ENCODE measurements at regions not wholly inside any gene's neighbourhood (a gene's known extent, or its start where the extent isn't known, plus 50 kb on each side); places are given as distances from the start of the nearest gene placed in this dataset.

DNA sequence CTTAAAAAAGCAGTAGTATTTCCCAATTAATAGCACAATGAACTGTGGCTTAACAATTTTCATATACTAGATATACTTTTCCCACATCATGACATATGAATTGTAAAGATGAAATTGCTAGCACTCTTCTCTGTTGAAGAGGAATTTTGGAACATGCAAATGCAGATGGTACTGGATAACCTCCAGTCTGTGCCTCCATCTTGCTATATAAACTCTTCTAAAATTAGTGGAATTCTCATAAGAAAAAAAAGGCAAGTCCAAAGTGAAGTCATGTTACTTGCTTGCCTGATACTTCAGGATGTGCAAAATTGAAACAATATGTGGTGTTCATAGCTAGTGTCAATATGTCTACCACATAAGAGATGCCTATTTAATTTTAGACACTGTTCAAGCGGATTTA lies 570.2 kb upstream of the POM121L12 start:
- no peaks in the 10 kb centered on the region for H3K9me3 ChIP-seq (ENCODE audit: insufficient read depth, low read length)
- no peaks in the 10 kb centered on the region for H3K36me3 ChIP-seq (ENCODE audit: low read length)
- no peak overlapping the region for H3K4me3 ChIP-seq (ENCODE audit: insufficient read depth, low read length, poor library complexity, severe bottlenecking)
- no peak overlapping the region for H3K4me2 ChIP-seq (ENCODE audit: low read depth, low read length, poor library complexity, severe bottlenecking)
- no peaks in the 10 kb centered on the region for H3K79me2 ChIP-seq (ENCODE audit: insufficient read depth, low read length)
- no peaks in the 10 kb centered on the region for H3K27me3 ChIP-seq (ENCODE audit: low read length)
- no peak for TF ChIP-seq EZH2phosphoT487 (conservative IDR thresholded peaks at IDR 0.05; ENCODE audit: low read length)
- TF ChIP-seq, protein P1, sequence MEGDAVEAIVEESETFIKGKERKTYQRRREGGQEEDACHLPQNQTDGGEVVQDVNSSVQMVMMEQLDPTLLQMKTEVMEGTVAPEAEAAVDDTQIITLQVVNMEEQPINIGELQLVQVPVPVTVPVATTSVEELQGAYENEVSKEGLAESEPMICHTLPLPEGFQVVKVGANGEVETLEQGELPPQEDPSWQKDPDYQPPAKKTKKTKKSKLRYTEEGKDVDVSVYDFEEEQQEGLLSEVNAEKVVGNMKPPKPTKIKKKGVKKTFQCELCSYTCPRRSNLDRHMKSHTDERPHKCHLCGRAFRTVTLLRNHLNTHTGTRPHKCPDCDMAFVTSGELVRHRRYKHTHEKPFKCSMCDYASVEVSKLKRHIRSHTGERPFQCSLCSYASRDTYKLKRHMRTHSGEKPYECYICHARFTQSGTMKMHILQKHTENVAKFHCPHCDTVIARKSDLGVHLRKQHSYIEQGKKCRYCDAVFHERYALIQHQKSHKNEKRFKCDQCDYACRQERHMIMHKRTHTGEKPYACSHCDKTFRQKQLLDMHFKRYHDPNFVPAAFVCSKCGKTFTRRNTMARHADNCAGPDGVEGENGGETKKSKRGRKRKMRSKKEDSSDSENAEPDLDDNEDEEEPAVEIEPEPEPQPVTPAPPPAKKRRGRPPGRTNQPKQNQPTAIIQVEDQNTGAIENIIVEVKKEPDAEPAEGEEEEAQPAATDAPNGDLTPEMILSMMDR (IDR thresholded peaks at IDR 0.05; ENCODE audit: insufficient read depth, low read length, poor library complexity, severe bottlenecking): no peak
- H4K20me1 ChIP-seq (ENCODE audit: low read depth, low read length): no peaks in the 10 kb centered on the region
- no peak overlapping the region for H2AFZ ChIP-seq (ENCODE audit: low read depth, low read length, severe bottlenecking)
- H3K9me2 ChIP-seq (replicated peaks; ENCODE audit: insufficient read depth, low read length): no peaks in the 10 kb centered on the region
- no peak overlapping the region for H3K27ac ChIP-seq (ENCODE audit: low read depth, low read length)
- H3F3A ChIP-seq (ENCODE audit: insufficient read depth): no peaks in the 10 kb centered on the region
- H3K9ac ChIP-seq (ENCODE audit: low read length): no peak overlapping the region

DNA sequence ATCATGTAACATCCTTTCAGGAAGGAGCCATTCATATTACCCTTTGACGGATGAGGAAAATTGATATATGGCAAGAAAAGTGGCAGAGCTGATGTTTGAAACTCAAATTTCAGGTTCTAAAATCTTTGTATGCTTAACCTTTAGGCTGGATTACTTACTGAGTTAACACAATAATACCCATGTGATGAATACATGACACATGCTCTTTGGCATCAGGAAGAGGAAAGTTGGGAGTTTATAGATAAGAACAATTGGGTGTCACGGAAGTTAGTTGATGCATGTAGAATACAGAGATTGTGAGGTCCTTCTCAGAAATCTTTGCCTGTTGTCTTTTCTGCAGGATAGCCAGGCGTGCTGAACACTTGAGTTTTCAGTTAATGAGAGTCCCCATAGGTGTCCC lies 572.1 kb upstream of the POM121L12 start:
- no peak for TF ChIP-seq EZH2phosphoT487 (conservative IDR thresholded peaks at IDR 0.05; ENCODE audit: low read length)
- TF ChIP-seq, protein P1 (IDR thresholded peaks at IDR 0.05; ENCODE audit: insufficient read depth, low read length, poor library complexity, severe bottlenecking): no peak
- no peaks in the 10 kb centered on the region for H3K79me2 ChIP-seq (ENCODE audit: insufficient read depth, low read length)
- no peaks in the 10 kb centered on the region for H3K27me3 ChIP-seq (ENCODE audit: low read length)
- no peak overlapping the region for H3K4me2 ChIP-seq (ENCODE audit: low read depth, low read length, poor library complexity, severe bottlenecking)
- H3K4me3 ChIP-seq (ENCODE audit: insufficient read depth, low read length, poor library complexity, severe bottlenecking): no peak overlapping the region
- no peak overlapping the region for H2AFZ ChIP-seq (ENCODE audit: low read depth, low read length, severe bottlenecking)
- no peaks in the 10 kb centered on the region for H3F3A ChIP-seq (ENCODE audit: insufficient read depth)
- H3K9me2 ChIP-seq (replicated peaks; ENCODE audit: insufficient read depth, low read length): no peaks in the 10 kb centered on the region
- no peak overlapping the region for H3K9ac ChIP-seq (ENCODE audit: low read length)
- H4K20me1 ChIP-seq (ENCODE audit: low read depth, low read length): no peaks in the 10 kb centered on the region
- no peak overlapping the region for H3K27ac ChIP-seq (ENCODE audit: low read depth, low read length)
- no peaks in the 10 kb centered on the region for H3K9me3 ChIP-seq (ENCODE audit: insufficient read depth, low read length)
- no peaks in the 10 kb centered on the region for H3K36me3 ChIP-seq (ENCODE audit: low read length)

DNA sequence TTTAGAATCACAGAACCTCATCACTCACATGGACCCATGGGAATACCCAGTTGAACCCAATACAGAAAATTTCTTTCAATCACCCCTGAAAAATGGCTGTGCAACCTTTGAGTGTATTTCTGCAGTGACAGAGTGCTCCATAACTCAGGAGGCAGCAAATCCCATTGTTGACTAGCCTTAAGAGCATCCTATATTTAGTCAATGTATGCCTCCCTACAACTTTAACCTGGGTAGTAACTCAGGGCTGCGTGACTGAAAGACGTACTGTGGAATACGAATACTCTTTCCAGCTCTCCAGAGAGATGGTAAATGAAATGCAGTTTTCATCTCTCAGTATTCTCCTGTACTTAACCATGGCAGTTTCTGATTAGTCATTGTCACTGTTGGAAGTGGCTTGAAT lies 573.0 kb upstream of the POM121L12 start:
- Histone ChIP-seq H3K9ac (ENCODE audit: low read length) (no peak overlapping the region), H3K9me2 (replicated peaks; ENCODE audit: insufficient read depth, low read length) (no peaks in the 10 kb centered on the region), H3K4me3 (ENCODE audit: insufficient read depth, low read length, poor library complexity, severe bottlenecking) (no peak overlapping the region), H3K27ac (ENCODE audit: low read depth, low read length) (no peak overlapping the region), H3K27me3 (ENCODE audit: low read length) (no peaks in the 10 kb centered on the region), H4K20me1 (ENCODE audit: low read depth, low read length) (no peaks in the 10 kb centered on the region), H3F3A (ENCODE audit: insufficient read depth) (no peaks in the 10 kb centered on the region), H2AFZ (ENCODE audit: low read depth, low read length, severe bottlenecking) (no peak overlapping the region), H3K4me2 (ENCODE audit: low read depth, low read length, poor library complexity, severe bottlenecking) (no peak overlapping the region), H3K9me3 (ENCODE audit: insufficient read depth, low read length) (no peaks in the 10 kb centered on the region), H3K36me3 (ENCODE audit: low read length) (no peaks in the 10 kb centered on the region), H3K79me2 (ENCODE audit: insufficient read depth, low read length) (no peaks in the 10 kb centered on the region)
- no peak for TF ChIP-seq EZH2phosphoT487 (conservative IDR thresholded peaks at IDR 0.05; ENCODE audit: low read length)
- TF ChIP-seq, protein P1 (IDR thresholded peaks at IDR 0.05; ENCODE audit: insufficient read depth, low read length, poor library complexity, severe bottlenecking): no peak
